Dedifferentiated amniotic fluid mesenchymal stem cell (primary cell): ENCODE measurements at regions not wholly inside any gene's neighbourhood (a gene's known extent, or its start where the extent isn't known, plus 50 kb on each side); places are given as distances from the start of the nearest gene placed in this dataset.

Source experiments
- DNase-seq: peaks from one replicate; pipeline ENCODE4 v3.0.0-alpha.2; 2016; ENCODE audit errors: extremely low spot score

DNA sequence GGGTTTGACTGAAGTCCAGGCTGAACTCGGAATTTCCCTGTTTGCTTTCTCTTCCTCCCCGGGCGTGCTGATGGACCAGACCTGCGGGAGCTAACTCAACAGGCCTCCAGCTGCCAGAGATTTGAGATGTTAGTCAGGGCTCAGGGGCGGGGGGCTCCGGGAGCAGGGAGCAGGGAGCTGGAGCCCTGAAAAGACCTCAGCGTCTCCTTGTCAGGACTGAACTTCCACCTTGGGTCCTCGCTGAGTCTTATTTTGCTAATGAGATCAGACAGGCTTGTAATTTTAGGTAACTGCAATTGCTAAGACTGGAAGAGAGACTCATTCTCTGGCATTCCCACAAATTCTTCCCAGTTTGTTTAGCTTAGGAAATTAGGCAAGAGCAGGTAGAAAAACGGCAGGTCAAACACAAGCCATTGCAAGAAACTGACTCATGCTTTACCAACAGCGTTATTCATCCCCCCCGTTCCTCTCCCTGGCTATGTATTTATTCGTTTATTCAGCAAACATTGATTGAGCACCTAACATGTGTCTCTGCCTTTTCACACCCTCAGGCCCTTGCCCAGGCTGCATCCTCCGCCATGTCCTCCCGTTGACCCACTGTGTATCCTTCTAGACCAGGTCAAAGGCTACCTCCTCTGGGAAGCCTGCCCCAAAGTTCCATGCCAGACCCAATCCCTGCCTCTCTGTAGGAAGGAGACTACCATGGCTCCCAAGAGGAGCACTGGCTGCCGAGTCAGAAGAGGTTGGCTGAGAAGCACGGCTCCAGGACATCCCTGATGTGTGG is 80.4 kb upstream of the DIO3 start:
- no peak for DNase-seq

DNA sequence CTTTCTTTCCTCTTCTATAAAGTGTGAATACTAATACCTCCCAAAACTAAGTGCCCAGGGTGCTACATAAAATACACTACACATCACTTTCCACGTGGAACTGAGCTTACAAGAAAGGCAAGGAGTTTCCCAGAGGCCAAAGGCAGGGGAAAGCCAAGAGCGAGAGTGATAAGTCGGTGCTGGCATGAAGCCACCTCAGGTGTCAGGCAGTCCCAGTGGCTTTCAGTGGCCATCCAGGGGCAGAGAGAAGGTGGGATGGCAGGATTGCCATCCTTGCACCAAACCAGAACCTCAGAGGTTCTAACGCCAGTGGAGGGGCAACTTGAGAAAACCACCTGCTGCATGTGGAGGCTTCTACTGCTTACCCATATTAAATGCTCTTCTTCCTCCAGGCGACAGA is 79.7 kb upstream of the DIO3 start:
- no peak for DNase-seq

DNA sequence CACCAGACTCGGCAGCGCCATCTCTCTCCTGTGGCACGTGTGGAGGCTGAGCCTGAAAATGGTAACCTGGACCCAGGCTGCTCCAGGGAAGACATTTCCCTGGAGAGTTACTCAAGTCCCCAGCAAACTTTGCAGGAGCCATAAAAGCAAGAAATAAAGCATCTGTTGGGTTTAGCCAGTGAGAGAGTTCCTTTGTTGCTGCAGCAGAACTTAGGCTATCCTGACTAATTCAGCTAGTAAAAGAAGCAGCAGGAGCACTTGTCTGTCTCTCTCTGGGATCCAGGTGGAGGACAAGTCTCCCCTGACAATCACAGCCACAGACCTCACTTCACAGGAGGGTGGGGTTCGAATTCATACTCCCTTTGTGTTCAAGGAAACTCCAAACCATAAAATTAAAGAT is 79.2 kb upstream of the DIO3 start:
- DNase-seq, result no peak

DNA sequence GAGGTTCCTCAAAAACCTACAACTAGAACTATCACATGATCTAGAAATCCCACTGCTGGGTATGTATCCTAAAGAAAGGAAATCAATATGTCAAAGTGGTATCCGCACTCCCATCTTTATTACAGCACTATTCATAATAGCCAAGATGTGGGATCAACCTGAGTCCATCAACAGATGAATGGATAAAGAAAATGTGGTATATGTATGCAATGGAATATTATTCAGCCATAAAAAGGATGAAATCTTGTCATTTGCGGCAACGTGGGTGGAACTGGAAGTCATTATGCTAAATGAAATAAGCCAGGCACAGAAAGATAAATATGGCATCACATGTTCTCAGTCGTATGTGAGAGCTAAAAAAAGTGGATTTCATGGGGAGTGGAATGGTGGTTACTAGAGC is 77.5 kb upstream of the DIO3 start:
- DNase-seq, result no peak

DNA sequence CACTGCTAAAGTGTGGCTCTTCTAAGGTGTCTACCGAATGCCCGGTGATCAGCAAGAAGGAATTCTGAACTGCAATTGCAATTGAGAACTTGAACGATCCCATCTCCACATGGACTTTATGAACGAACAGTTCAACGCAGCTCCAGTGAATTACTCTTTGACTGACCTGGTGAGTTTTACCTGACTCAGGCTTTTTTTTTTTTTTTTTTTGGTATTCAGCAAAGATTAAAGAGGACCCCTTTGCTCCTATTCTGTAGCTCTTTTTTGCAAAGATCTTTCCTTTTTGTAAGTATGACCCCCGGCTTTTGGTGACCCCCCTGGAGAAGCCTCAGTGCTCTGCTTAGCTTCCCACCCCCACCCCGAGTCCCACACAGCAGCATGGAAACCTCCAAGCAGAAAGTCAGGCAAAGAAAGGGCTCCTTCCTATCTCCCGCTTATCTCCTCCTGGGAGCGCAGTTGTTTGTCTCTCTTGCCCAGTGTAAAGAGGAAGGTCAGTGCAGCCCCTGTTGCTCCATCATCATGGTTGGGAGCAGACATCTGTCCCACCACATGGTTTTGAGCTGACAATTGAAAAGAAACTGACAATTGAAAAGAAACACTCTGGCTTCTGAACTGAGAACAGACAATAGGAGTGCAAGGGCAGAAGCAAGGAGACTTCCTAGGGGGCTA is 72.1 kb upstream of the DIO3 start:
- no peak for DNase-seq

DNA sequence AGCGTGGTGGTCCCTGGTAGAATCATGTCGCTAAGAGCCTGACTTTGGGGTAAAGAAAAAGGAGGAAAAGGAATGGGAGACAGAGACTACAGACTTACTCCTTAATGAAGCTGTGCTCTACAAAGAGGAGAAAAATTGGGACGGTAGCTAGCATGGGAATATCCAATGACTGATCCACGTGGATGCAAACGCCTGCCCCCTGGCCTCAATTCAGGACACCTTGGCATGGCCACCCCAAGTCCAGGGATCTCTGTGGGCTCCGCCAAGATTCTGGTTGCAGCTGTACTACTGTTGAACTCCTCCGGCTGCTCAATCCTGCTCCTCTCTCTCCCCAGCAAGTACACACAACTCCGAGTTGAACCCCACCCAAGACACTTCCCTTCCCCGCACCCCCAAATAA is 70.5 kb upstream of the DIO3 start:
- no peak for DNase-seq

DNA sequence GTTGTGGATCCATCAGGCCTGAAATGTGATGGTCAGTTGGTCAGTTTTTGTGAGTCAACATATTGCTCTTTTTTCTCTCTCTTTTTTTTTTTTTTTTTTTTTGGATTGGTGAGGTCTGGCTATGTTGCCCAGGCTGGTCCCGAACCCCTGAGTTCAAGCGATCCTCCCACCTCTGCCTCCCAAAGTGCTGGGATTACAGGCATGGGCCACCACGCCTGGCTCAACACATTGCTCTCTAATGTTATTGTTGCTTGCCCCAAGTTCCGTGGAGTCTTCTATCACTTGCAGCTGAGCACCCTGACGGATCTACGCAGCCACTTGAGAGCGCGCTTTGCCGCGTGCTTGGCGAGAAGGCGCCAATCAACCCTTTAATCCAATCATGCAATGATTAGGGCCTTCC is 69.5 kb upstream of the DIO3 start:
- no peak for DNase-seq

DNA sequence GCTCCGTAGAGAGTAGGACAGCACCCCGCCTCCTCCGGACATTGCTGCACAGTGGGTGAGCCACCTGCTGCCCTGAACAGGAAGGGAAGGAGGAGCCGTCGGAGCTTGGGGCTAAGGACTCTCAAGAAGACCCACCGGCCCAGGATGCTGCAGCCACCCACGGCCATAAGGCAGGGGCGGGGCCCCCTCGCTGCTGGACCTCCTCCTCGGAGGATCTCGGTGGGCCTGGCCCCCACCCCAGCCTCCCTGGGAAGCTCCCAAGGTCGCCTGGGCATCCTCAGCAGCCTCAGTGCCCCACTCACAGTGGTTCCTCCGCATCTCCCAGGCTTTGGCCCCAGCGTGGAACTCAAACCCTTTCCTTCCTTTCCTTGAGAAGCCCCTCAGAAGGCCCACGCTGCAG is 68.6 kb upstream of the DIO3 start:
- no peak for DNase-seq

DNA sequence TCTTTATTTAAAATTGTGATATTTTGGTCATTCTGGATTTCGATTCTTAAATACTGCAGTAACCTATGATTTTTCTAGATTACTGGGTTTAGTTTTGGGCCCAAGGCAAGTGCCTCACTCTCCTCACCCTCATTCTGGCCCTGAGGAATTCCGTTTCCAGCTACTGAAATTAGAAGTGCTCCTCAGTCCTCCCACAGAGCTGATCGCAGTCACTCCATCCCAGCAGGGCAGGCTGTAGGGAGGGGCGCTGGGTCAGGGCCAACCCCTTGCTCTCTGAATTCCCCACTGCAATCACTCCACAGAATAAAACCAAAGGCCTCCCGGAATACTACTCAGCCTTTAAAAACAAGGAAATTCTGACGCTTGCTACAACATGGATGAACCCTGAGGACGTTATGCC is 66.5 kb upstream of the DIO3 start:
- no peak for DNase-seq

DNA sequence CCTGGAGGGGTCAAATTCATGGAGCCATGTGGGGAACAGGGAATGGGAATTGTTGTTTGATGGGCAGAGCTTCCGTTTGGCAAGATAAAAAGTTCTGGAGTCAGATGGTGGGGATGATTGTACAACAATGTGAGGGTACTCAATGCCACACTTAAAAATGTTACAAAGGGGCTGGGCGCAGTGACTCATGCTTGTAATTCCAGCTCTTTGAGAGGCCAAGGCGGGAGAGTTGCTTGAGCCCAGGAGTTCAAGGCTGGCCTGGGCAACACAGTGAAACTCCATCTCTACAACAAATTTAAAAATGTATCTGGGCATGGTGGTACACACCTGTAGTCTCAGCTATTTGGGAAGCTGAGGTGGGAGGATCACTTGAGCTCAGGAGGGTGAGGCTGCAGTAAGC is 66.0 kb upstream of the DIO3 start:
- no peak for DNase-seq

DNA sequence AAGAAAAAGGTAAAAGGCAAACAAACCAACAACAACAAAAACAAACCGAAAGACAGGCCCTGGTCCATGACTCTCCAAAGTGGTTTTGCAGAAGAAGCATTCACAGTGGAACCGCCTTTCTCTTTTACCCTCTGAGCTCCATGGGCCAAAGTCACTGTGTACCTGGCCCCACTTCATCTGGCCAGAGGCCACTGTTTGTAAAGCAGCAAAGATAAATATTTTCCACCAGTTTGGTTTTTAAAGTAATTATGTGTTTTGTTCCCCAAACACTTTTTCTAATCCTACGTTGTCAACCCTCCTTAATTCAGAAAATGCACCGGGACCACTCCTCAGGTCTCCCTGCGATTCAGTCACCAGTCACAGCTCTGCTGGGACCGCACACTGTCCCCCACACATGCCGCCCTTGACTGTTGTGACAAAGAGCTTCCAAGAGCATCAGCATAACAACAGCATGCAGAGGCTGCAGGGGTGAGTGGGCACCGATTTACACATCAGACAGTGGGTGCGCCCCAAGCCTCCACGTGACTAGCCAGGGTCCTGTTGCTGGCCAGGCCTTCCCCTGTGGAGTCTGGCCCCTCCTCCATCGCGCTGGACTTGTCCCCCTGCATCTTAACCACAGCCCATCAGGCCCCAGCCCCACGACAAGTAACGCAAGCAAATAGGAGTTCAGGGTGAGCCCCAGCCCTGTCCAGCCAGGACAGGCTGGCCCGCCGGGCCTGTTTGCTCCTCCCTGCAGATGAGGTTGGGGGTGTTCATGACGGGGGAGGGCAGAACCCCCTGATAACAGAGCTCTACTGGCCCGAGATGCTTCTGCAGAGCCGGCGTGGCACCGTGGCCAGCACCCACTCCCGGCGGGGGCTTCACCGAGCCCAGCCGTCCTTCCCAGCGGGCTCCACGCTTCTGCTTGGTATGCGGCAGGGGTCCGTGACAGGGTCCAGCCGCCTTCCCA is 65.2 kb upstream of the DIO3 start:
- DNase-seq, result no peak

DNA sequence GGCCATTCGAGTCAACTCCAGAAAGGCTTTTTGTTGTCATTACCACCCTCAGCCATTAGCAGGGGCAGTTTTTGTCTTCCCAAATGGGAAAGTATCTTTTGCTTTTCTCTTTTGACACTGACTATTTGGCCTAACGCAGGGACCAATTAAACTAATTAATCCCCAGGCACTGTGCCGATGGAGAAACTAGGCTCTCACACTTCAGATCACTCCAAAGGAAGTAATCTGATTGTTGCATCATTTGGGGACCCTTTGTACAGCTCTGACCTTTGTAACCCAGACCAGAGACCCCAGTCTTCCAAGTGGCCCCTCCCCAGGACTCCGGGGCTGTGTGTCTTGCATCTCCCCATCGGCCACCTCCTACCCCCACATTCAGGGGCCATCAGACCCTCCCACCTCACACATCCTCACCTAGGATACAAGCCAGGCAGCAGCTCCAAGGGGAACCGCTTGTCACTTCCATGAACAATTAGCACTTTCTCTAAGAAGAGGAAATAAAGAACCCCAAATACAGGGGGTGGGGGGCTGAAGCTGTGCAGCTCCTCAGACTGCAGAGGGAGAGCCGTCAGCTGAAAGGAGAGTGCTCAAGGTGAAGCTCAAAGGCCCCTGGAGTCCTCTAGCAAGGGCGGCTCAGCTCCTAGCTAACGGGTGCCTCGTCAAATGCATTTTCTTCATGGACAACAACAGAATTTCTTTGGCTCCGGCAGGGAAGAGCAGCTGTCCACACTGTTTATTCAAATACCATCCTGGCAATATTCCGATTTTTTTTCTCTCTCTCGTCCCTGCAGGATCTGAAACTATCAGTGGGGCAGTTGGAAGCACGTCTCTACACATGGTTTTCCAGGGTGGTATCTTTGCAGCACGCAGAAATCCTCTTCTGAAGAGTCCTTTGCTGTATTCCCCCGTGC is 64.3 kb upstream of the DIO3 start:
- no peak for DNase-seq

DNA sequence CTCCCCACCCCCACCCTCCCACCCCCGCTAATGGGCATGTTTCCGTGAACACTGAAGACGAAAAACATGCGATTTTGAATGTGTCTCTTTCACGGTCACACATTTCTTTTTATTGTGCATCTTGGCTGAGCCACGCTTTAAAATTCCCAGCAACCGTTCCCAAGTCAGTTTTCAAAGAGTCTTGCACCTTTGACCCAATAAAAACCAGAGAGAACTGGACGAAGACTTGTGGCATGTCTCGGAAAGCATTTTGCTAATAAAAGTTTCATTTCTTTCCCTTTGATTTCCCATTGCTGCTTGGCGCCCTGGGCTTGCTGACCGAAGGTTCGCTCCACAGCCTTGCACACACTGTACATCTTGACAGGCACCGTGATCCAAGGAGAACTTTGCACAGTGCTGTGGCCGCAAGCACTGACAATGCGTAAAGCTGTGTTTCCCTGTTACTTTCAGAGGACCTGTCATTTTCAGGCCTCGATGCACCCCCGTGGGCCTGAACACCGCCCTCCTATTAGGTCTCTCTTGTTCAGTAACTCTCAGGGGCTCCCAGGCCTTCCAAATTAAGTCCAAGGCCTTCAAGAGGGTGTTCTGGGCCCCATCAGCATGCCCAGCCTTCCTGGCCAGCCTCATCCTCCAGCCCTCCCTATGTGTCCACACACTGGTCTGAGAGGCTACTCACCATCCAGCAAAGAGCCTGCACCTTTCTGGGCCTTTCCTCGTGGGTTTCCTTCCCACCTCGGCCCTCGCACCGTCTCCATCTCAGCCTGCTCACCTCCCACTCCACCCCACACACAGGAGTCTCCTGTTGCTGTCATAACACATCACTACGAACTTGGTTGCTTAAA is 63.4 kb upstream of the DIO3 start:
- DNase-seq, result no peak

DNA sequence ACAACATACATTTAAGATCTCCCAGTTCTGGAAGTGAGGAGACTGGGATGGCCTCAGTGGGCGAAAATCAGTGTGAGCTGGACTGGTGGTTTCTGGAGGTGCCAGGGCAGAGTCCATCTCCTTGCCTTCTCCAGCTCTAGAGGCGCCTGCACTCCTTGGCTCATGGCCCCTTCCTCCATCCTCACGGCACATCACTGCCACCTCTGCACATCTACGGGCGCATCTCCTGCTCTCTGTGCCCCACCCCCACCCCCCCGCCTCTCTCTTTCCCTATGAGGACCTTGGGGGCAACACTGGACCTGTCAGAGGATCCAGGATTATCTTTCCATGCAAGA is 62.8 kb upstream of the DIO3 start:
- DNase-seq, result no peak

DNA sequence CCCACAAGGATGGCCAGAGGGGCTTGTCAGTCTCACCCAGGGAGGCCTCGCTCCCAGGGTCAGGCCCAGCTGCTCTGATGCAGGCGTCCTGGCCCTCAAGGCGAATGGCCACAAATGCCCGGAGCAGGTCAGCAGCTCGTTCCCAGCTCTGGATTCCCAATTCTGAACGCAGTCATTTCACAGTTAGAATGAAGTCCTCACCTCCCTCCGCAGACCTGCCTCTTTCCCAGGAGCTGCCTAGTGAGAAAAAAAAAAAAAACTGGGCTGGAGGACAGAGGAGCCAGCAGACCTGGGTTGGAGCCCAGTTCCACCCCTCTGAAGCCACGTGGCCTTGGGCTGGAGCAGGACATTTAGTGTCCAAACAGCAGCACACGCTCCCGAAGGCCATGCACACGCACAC is 62.2 kb upstream of the DIO3 start:
- no peak for DNase-seq

DNA sequence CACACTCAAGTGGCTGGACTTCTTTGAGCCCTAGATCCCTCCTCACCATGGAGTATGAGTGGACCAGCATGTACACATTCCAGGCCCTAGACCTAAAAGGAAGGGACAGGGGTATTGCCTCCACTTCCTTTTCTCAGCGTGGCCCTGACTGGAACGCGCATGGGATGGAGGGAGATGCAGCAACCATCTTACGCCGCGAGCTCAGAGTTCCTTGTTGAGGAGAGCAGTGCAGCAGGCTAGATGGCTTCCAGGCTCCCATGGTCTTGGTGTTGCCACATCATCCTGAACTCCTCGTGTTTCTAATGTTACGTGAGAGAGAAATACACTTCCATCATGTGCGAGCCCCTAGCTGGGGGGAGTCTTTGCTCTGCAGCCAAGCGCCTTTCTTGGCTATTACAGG is 61.8 kb upstream of the DIO3 start:
- no peak for DNase-seq

DNA sequence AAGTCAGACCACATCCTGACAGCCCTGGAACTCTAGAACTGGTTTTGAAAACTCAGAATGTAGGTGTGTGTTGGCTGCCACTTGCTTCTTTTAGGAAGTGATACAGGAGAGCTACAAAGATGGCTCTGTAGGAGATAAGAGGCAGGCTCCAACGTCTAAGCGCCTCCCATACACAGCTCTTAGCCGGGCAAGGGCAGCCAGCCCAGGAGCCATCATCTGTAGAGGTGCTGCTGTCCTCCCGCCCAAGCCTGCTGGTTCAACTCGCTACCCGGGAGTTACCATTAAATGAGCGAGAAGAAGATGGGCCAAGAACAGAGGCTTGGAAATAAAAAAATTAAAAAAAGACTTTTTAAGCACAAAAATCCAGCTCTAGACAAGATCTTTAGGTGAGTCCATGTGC is 61.2 kb upstream of the DIO3 start:
- no peak for DNase-seq

DNA sequence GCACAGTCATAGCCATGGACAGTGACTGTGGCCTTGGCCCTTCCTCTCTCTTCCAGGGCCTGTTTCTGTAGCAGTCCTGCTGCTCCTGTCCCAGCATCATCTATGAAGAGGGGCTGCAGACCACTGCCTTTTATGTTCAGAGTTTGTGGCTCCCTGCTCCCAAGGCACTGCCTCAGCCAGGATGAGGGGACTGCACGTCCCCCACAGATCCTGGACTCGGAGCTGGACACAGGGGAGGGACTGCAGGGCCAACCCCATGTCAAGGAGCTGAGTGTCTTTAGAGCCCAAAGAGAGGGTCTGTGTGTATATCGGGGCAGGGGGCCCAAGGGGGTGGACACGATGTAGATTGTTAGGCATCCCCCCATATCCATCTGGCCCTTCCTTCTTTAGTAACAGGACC is 60.6 kb upstream of the DIO3 start:
- DNase-seq, result no peak

DNA sequence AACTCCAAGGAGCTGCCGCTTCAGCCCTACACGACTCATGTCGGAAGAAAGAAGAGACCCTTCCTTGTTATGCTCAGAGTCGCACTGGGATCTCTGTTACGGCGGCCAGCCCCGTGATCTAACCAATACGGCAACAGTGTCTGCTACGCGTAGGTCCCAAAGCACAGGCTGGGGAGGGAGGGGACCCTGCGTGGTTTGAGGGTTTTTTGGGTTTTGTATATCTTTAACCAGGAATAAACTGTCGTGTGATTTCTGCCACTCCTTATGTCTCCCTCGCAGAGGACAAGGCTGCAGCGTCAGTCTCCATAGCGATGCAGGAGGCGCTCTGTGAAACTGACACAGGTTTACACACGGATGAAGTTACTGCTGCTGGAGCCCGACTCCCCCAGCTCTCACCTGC is 60.0 kb upstream of the DIO3 start:
- no peak for DNase-seq

DNA sequence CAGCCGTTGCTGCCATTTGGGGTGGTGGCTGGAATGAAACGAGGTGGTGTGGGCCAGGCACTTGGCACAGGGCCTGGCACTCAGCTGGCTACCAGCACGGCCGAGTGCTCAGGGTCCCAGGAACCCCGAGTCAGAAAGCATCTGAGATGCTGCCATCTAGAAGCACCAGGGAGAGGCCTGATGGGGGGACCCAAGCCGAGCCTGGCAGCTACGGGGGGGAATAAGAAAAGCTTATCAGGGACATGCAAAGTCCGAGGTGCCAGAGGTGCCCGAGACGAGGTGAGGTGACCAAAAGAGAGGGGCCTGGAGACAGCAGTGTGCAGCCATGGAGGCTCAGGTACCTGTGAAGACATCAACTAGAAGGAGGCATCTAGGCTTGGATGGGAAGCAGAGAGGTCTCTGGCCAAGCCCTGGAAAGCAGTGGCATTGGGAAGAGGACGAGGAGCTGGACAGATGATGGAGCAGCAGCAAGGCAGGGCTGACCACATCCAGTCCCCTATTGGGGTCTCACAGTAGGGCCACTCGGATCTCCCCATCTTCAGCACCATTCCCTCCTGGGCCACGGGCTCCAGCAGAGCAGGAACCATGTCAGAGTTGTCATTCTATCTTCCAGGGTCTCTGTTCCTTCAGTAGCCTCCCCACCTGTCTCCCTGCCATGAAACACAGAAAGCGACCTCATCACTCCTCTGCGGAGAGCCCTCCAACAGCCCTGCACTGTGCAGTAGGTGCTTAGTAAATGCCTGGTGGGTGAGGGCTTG is 59.3 kb upstream of the DIO3 start:
- DNase-seq, result no peak
